ENCODE measurements at regions not wholly inside any gene's neighbourhood (a gene's known extent, or its start where the extent isn't known, plus 50 kb on each side); places are given as distances from the start of the nearest gene placed in this dataset.

DNA sequence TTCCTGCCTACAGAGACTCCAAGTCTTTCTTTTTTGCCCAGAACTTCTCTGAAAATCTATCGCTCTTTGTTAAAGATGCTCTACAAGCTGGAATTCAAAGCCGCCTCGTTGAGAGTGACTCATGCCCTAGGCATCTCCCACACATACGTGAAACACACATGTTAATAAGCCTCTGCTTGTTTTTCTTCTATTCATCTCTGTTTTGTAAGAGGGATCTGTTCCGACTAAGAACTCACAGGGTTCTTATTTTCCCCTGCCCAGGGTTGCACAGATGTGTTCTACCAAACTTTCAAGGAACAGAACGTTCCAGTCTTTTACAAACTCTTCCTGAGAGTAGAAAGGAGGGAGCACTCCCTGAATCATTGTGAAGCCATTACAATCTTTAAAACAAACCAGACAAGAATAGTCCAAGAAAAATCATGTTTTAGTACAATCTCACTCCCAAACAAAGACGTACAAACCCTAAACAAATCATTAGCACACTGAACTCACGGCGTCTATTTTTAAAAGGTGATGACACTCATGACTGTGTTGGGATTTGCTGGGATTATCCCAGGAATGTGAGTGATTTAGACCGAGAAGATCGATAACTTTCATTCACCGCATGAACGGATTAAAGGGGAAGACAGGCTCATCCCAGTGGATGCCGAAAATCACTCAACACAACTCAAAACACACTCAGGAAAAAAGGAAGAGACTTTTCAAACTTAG is 55.3 kb upstream of the INPP5A start:
- no peaks in the 10 kb centered on the region for H3K79me2 ChIP-seq (ENCODE audit: low read depth)
- no peaks in the 10 kb centered on the region for H3K9me3 ChIP-seq (ENCODE audit: low read depth)
- no peak overlapping the region for H3K27ac ChIP-seq
- peaks cover 8% of the 10 kb centered on the region for H3K4me1 ChIP-seq
- Mint-ChIP-seq H3K4me1 (peaks cover 19% of the 10 kb centered on the region), H3K36me3 (no peaks in the 10 kb centered on the region), H3K9me3 (peaks cover 8% of the 10 kb centered on the region), H3K27ac (peak overlapping the region; percentile 85), H3K27me3 (ENCODE audit: insufficient read depth, low read depth) (peaks cover 1% of the 10 kb centered on the region), H3K4me3 (no peak overlapping the region)
- H4K20me1 ChIP-seq (ENCODE audit: low read depth), result no peaks in the 10 kb centered on the region
- no peaks in the 10 kb centered on the region for H3K36me3 ChIP-seq
- DNase-seq (ENCODE audit: low spot score), result no peak
- peaks cover 10% of the 10 kb centered on the region for H3K27me3 ChIP-seq
- H3F3A ChIP-seq (ENCODE audit: low read depth), result no peaks in the 10 kb centered on the region
- no peak for TF ChIP-seq EZH2phosphoT487 (IDR thresholded peaks at IDR 0.05)
- no peak for TF ChIP-seq EZH2 (IDR thresholded peaks at IDR 0.05)
- TF ChIP-seq, protein P1, sequence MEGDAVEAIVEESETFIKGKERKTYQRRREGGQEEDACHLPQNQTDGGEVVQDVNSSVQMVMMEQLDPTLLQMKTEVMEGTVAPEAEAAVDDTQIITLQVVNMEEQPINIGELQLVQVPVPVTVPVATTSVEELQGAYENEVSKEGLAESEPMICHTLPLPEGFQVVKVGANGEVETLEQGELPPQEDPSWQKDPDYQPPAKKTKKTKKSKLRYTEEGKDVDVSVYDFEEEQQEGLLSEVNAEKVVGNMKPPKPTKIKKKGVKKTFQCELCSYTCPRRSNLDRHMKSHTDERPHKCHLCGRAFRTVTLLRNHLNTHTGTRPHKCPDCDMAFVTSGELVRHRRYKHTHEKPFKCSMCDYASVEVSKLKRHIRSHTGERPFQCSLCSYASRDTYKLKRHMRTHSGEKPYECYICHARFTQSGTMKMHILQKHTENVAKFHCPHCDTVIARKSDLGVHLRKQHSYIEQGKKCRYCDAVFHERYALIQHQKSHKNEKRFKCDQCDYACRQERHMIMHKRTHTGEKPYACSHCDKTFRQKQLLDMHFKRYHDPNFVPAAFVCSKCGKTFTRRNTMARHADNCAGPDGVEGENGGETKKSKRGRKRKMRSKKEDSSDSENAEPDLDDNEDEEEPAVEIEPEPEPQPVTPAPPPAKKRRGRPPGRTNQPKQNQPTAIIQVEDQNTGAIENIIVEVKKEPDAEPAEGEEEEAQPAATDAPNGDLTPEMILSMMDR (IDR thresholded peaks at IDR 0.05), result no peak
- H2AFZ ChIP-seq (replicated peaks), result peak overlapping the region; percentile 38
- H3K4me3 ChIP-seq, result no peak overlapping the region
- no peak overlapping the region for H3K9ac ChIP-seq
- no peak overlapping the region for H3K4me2 ChIP-seq

DNA sequence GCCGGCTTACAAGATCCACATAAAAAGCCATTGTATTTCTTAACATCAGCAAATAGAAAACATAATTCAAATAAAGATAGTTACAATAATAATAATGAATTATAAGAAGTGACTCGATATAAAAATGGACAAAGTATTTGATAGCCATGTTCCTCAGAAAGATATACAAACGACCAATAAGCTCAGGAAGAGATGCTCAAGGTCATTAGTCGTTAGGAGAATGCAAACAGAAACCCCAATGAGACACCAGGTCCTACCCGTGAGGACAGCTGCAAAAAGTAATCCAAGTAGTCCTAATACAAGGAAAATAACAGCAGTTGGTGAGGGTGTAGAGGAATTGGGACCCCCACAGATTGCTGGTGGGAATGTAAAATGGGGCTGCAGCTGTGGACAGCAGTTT is 54.2 kb upstream of the INPP5A start:
- H2AFZ ChIP-seq (replicated peaks), result no peak overlapping the region

DNA sequence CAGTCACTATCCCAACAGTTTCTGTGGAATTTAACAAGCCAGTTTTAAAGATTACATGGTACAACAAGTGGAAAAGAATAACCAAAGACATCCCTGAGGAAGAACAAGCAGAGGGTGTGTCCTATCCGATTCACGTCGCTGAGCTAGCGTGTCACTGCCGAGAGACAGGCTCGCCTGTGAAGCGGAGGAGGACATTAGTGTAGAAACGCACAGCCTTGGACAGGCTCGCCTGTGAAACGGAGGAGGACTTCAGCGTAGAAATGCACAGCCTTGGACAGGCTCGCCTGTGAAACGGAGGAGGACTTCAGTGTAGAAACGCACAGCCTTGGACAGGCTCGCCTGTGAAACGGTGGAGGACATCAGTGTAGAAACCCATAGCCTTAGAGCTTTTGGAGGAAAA is 52.7 kb upstream of the INPP5A start:
- Histone ChIP-seq H3F3A (ENCODE audit: low read depth) (no peaks in the 10 kb centered on the region), H3K4me2 (no peak overlapping the region), H3K27me3 (peaks cover 10% of the 10 kb centered on the region), H3K36me3 (no peaks in the 10 kb centered on the region), H3K79me2 (ENCODE audit: low read depth) (no peaks in the 10 kb centered on the region), H3K9me3 (ENCODE audit: low read depth) (no peaks in the 10 kb centered on the region), H3K27ac (no peak overlapping the region), H3K4me3 (no peak overlapping the region), H2AFZ (replicated peaks) (no peak overlapping the region), H4K20me1 (ENCODE audit: low read depth) (no peaks in the 10 kb centered on the region), H3K9ac (no peak overlapping the region), H3K4me1 (no peaks in the 10 kb centered on the region)
- peaks cover 5% of the 10 kb centered on the region for H3K27me3 Mint-ChIP-seq (ENCODE audit: insufficient read depth, low read depth)
- no peak overlapping the region for H3K4me3 Mint-ChIP-seq
- H3K27ac Mint-ChIP-seq, result no peak overlapping the region
- peaks cover 8% of the 10 kb centered on the region for H3K9me3 Mint-ChIP-seq
- peaks cover 15% of the 10 kb centered on the region for H3K4me1 Mint-ChIP-seq
- H3K36me3 Mint-ChIP-seq, result no peaks in the 10 kb centered on the region
- no peak for DNase-seq (ENCODE audit: low spot score)
- TF ChIP-seq, protein P1 (IDR thresholded peaks at IDR 0.05), result no peak
- TF ChIP-seq EZH2phosphoT487 (IDR thresholded peaks at IDR 0.05), result no peak
- TF ChIP-seq EZH2 (IDR thresholded peaks at IDR 0.05), result no peak

More for the DNA sequence above, 54.2 kb upstream of the INPP5A start:
- Mint-ChIP-seq H3K4me3 (no peak overlapping the region), H3K36me3 (no peaks in the 10 kb centered on the region), H3K9me3 (peaks cover 8% of the 10 kb centered on the region), H3K4me1 (peaks cover 15% of the 10 kb centered on the region), H3K27ac (no peak overlapping the region), H3K27me3 (ENCODE audit: insufficient read depth, low read depth) (peaks cover 4% of the 10 kb centered on the region)
- H3K79me2 ChIP-seq (ENCODE audit: low read depth), result no peaks in the 10 kb centered on the region
- no peaks in the 10 kb centered on the region for H4K20me1 ChIP-seq (ENCODE audit: low read depth)
- H3K4me3 ChIP-seq, result no peak overlapping the region
- no peak overlapping the region for H3K27ac ChIP-seq
- H3K4me1 ChIP-seq, result no peaks in the 10 kb centered on the region
- H3K9me3 ChIP-seq (ENCODE audit: low read depth), result no peaks in the 10 kb centered on the region
- TF ChIP-seq, protein P1 (IDR thresholded peaks at IDR 0.05), result no peak
- no peak for TF ChIP-seq EZH2 (IDR thresholded peaks at IDR 0.05)
- no peak for TF ChIP-seq EZH2phosphoT487 (IDR thresholded peaks at IDR 0.05)
- no peak overlapping the region for H3K4me2 ChIP-seq
- no peaks in the 10 kb centered on the region for H3F3A ChIP-seq (ENCODE audit: low read depth)
- H3K9ac ChIP-seq, result no peak overlapping the region
- no peak for DNase-seq (ENCODE audit: low spot score)
- H3K36me3 ChIP-seq, result no peaks in the 10 kb centered on the region
- H3K27me3 ChIP-seq, result peaks cover 10% of the 10 kb centered on the region
